KOPT-K1 (cell line): ENCODE measurements at regions not wholly inside any gene's neighbourhood (a gene's known extent, or its start where the extent isn't known, plus 50 kb on each side); places are given as distances from the start of the nearest gene placed in this dataset.

ENCODE experiments used
- H3K27ac ChIP-seq: fragments of 200-600 bp; sonication (generic); 2 replicates; pipeline ENCODE4 v1.5.1; 2016; ENCODE audit warnings: antibody characterized with exemption, mild to moderate bottlenecking, low read depth, low read length; ENCODE audit not compliant: poor library complexity, severe bottlenecking
- H3K36me3 ChIP-seq: fragments of 200-600 bp; sonication (generic); 2 replicates; pipeline ENCODE4 v1.5.1; 2017; ENCODE audit warnings: antibody characterized with exemption, mild to moderate bottlenecking, low read length, moderate library complexity; ENCODE audit not compliant: insufficient read depth
- H3K9me3 ChIP-seq: fragments of 200-600 bp; sonication (generic); 2 replicates; pipeline ENCODE4 v1.5.1; 2017; ENCODE audit warnings: antibody characterized with exemption, low read length, mild to moderate bottlenecking; ENCODE audit not compliant: insufficient read depth, poor library complexity, severe bottlenecking

- H3K36me3 ChIP-seq, result no peaks in the 10 kb centered on the region
- H3K9me3 ChIP-seq, result no peaks in the 10 kb centered on the region
- H3K27ac ChIP-seq, result no peak overlapping the region
These were observed 957.9 kb downstream of the BRD1 start for GRCh38 chr22:48869788-48870187.

- no peaks in the 10 kb centered on the region for H3K36me3 ChIP-seq
- H3K9me3 ChIP-seq, result no peaks in the 10 kb centered on the region
- H3K27ac ChIP-seq, result no peak overlapping the region
These were observed 958.5 kb downstream of the BRD1 start for GRCh38 chr22:48869161-48869560.

- no peak overlapping the region for H3K27ac ChIP-seq
- no peaks in the 10 kb centered on the region for H3K36me3 ChIP-seq
- no peaks in the 10 kb centered on the region for H3K9me3 ChIP-seq
These were observed 959.1 kb downstream of the BRD1 start for GRCh38 chr22:48868554-48868953.

- no peaks in the 10 kb centered on the region for H3K9me3 ChIP-seq
- no peaks in the 10 kb centered on the region for H3K36me3 ChIP-seq
- H3K27ac ChIP-seq, result no peak overlapping the region
These were observed 959.8 kb downstream of the BRD1 start for GRCh38 chr22:48867891-48868290.

- Histone ChIP-seq H3K9me3 (no peaks in the 10 kb centered on the region), H3K27ac (no peak overlapping the region), H3K36me3 (no peaks in the 10 kb centered on the region)
These were observed 960.6 kb downstream of the BRD1 start for GRCh38 chr22:48866906-48867681.

GRCh38 chr22:48864748-48865147, 962.9 kb downstream of the BRD1 start:
- Histone ChIP-seq H3K27ac (no peak overlapping the region), H3K36me3 (no peaks in the 10 kb centered on the region), H3K9me3 (no peaks in the 10 kb centered on the region)

- no peaks in the 10 kb centered on the region for H3K9me3 ChIP-seq
- no peaks in the 10 kb centered on the region for H3K36me3 ChIP-seq
- H3K27ac ChIP-seq, result no peak overlapping the region
These were observed 963.6 kb downstream of the BRD1 start for GRCh38 chr22:48863965-48864528.

- Histone ChIP-seq H3K9me3 (no peaks in the 10 kb centered on the region), H3K36me3 (no peaks in the 10 kb centered on the region), H3K27ac (no peak overlapping the region)
These were observed 967.1 kb downstream of the BRD1 start for GRCh38 chr22:48860557-48860956.

- Histone ChIP-seq H3K36me3 (no peaks in the 10 kb centered on the region), H3K9me3 (no peaks in the 10 kb centered on the region), H3K27ac (no peak overlapping the region)
These were observed 968.8 kb downstream of the BRD1 start for GRCh38 chr22:48858856-48859255.

- Histone ChIP-seq H3K27ac (no peak overlapping the region), H3K9me3 (no peaks in the 10 kb centered on the region), H3K36me3 (no peaks in the 10 kb centered on the region)
These were observed 969.6 kb downstream of the BRD1 start for GRCh38 chr22:48858121-48858520.

- Histone ChIP-seq H3K36me3 (no peaks in the 10 kb centered on the region), H3K9me3 (no peaks in the 10 kb centered on the region), H3K27ac (no peak overlapping the region)
These were observed 970.4 kb downstream of the BRD1 start for GRCh38 chr22:48857202-48857805.

GRCh38 chr22:48856308-48856615, 971.4 kb downstream of the BRD1 start:
- Histone ChIP-seq H3K27ac (no peak overlapping the region), H3K9me3 (no peaks in the 10 kb centered on the region)

GRCh38 chr22:48855593-48856307, 971.9 kb downstream of the BRD1 start:
- Histone ChIP-seq H3K9me3 (no peaks in the 10 kb centered on the region), H3K27ac (no peak overlapping the region), H3K36me3 (no peaks in the 10 kb centered on the region)

More at GRCh38 chr22:48856308-48856615, 971.4 kb downstream of the BRD1 start:
- H3K36me3 ChIP-seq, result no peaks in the 10 kb centered on the region

- no peak overlapping the region for H3K27ac ChIP-seq
- no peaks in the 10 kb centered on the region for H3K9me3 ChIP-seq
These were observed 972.7 kb downstream of the BRD1 start for GRCh38 chr22:48855013-48855412.

GRCh38 chr22:48853627-48854240, 973.9 kb downstream of the BRD1 start:
- Histone ChIP-seq H3K9me3 (no peaks in the 10 kb centered on the region), H3K36me3 (no peaks in the 10 kb centered on the region), H3K27ac (no peak overlapping the region)

More at GRCh38 chr22:48855013-48855412, 972.7 kb downstream of the BRD1 start:
- H3K36me3 ChIP-seq, result no peaks in the 10 kb centered on the region
